ENCODE measurements at regions not wholly inside any gene's neighbourhood (a gene's known extent, or its start where the extent isn't known, plus 50 kb on each side); places are given as distances from the start of the nearest gene placed in this dataset.

DNA sequence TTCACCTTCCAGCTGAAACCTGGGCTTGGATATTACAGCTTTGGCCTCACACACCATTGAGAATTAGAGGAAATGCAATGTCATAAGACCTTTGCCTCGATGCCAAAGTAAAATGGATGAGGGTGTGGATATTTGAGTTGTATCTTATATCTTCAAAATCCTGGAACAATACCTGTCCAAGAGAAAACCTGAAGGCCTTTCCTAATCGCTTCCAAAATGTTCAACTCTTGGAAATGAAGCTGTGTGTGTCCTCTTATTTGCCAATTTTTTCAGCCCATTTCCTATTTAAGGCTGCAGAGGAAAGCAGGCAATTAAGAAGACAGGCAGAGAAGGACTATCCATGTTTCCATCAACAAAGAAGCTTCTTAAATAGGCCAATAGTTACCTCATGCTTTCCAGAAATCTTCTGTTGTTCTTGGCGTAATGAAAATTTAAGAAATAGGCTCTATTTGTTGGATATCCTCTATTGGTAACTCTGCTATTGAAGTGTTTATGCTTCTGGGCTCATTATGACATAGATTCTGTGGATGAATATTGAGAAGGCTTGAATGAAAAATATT is 99.5 kb upstream of the ZBTB20 start:
- ATAC-seq, result no peak
- Histone ChIP-seq H3K4me3 (no peak overlapping the region), H3K36me3 (no peaks in the 10 kb centered on the region), H3K9me3 (no peaks in the 10 kb centered on the region), H3K27me3 (no peaks in the 10 kb centered on the region), H3K4me1 (no peaks in the 10 kb centered on the region), H3K27ac (no peak overlapping the region)
- in situ Hi-C loops (cut with MboI; ENCODE audit: low sequenced_read_pairs in 4 of 4), result no loop called here
- no peak for DNase-seq
- TF ChIP-seq, protein P1, sequence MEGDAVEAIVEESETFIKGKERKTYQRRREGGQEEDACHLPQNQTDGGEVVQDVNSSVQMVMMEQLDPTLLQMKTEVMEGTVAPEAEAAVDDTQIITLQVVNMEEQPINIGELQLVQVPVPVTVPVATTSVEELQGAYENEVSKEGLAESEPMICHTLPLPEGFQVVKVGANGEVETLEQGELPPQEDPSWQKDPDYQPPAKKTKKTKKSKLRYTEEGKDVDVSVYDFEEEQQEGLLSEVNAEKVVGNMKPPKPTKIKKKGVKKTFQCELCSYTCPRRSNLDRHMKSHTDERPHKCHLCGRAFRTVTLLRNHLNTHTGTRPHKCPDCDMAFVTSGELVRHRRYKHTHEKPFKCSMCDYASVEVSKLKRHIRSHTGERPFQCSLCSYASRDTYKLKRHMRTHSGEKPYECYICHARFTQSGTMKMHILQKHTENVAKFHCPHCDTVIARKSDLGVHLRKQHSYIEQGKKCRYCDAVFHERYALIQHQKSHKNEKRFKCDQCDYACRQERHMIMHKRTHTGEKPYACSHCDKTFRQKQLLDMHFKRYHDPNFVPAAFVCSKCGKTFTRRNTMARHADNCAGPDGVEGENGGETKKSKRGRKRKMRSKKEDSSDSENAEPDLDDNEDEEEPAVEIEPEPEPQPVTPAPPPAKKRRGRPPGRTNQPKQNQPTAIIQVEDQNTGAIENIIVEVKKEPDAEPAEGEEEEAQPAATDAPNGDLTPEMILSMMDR (IDR thresholded peaks at IDR 0.05 in 4 of 5, conservative IDR thresholded peaks at IDR 0.05 in 1 of 5), result no peak
- TF ChIP-seq POLR2A (IDR thresholded peaks at IDR 0.05), result no peak
- intact Hi-C loops (cut with DNase I; ENCODE audit: low total_unique reads), result no loop called here

DNA sequence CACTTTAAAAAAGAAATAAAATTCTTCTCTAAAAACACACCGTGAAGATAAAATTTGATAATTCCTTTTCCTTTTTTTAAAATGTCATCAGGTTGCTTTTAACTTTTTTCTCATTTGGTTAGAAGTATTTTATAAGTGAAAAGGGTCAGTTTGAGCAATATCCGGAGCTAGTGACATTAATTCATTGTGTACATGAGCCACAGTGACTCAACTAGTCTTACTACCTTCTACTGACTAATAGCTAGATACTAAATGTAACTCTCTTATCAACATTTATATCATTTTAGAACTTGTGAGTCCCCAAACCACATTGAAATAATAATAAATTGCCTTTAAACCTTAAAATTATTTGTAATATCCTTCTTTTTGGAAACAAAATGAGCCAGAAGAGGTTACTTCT is 101.2 kb upstream of the ZBTB20 start:
- no peak overlapping the region for H3K4me3 ChIP-seq
- TF ChIP-seq POLR2A (IDR thresholded peaks at IDR 0.05), result no peak
- TF ChIP-seq, protein P1 (IDR thresholded peaks at IDR 0.05 in 4 of 5, conservative IDR thresholded peaks at IDR 0.05 in 1 of 5), result no peak
- intact Hi-C loops (cut with DNase I; ENCODE audit: low total_unique reads) (no loop called here), in situ Hi-C loops (cut with MboI; ENCODE audit: low sequenced_read_pairs in 4 of 4) (no loop called here)
- H3K9me3 ChIP-seq, result no peaks in the 10 kb centered on the region
- no peaks in the 10 kb centered on the region for H3K4me1 ChIP-seq
- H3K27me3 ChIP-seq, result no peaks in the 10 kb centered on the region
- H3K27ac ChIP-seq, result no peak overlapping the region
- DNase-seq, result no peak
- H3K36me3 ChIP-seq, result no peaks in the 10 kb centered on the region
- no peak for ATAC-seq

DNA sequence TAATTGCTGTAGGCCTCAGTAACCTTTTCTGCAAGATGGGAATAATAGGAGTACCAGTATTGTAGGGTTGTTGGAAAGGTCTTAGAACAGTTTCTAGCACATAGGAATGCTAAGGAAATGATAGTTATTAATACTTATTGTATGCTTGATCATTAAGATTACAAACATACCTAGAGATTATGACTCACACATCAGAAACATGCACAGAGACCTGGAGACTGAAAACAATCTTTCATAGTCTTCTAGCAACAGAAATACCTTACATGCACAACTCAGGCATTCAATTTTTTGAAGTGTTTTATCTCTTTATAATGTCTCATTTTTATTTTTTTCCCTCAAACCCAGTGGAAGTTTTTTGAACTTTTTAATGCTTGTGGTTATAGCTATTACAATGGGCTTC is 104.4 kb upstream of the ZBTB20 start:
- Histone ChIP-seq H3K4me3 (no peak overlapping the region), H3K9me3 (no peaks in the 10 kb centered on the region), H3K27me3 (no peaks in the 10 kb centered on the region), H3K36me3 (no peaks in the 10 kb centered on the region), H3K4me1 (no peaks in the 10 kb centered on the region), H3K27ac (no peak overlapping the region)
- intact Hi-C loops (cut with DNase I; ENCODE audit: low total_unique reads) (no loop called here), in situ Hi-C loops (cut with MboI; ENCODE audit: low sequenced_read_pairs in 4 of 4) (no loop called here)
- ATAC-seq (no peak), DNase-seq (no peak)
- TF ChIP-seq POLR2A (IDR thresholded peaks at IDR 0.05), result no peak
- TF ChIP-seq, protein P1 (IDR thresholded peaks at IDR 0.05 in 4 of 5, conservative IDR thresholded peaks at IDR 0.05 in 1 of 5), result no peak

DNA sequence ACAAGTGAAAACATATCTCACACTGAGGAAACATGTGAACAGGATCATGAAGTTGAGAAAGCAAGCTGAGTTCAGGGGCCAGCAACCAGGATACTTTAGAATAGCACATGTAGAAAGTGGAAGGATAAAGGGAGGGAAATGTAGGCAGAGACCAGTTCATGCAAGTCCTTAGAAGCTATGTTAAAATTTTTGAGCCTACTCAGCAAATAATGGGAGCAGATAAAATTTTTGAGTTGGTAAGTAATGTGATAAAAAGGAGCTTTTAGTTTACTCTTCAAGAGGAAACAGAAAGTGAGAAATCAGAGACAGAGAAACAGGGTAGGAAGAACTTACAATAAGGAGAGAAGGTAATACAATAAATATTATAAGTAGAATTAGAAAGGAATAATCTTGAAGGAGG is 105.6 kb upstream of the ZBTB20 start:
- intact Hi-C loops (cut with DNase I; ENCODE audit: low total_unique reads), result no loop called here
- H3K9me3 ChIP-seq, result no peaks in the 10 kb centered on the region
- no peaks in the 10 kb centered on the region for H3K27me3 ChIP-seq
- TF ChIP-seq POLR2A (IDR thresholded peaks at IDR 0.05), result no peak
- TF ChIP-seq, protein P1 (IDR thresholded peaks at IDR 0.05 in 4 of 5, conservative IDR thresholded peaks at IDR 0.05 in 1 of 5), result no peak
- no peak overlapping the region for H3K4me3 ChIP-seq
- ATAC-seq (no peak), DNase-seq (no peak)
- no peaks in the 10 kb centered on the region for H3K36me3 ChIP-seq
- no peak overlapping the region for H3K27ac ChIP-seq
- no peaks in the 10 kb centered on the region for H3K4me1 ChIP-seq
- in situ Hi-C loops (cut with MboI; ENCODE audit: low sequenced_read_pairs in 4 of 4), result no loop called here
